Stimulated activated CD4-positive, alpha-beta T cell treated with anti-CD3 and anti-CD28 coated beads, TNF-alpha, amount 100 ng/mL, for 1 hour (primary cell): ENCODE measurements at regions not wholly inside any gene's neighbourhood (a gene's known extent, or its start where the extent isn't known, plus 50 kb on each side); places are given as distances from the start of the nearest gene placed in this dataset.
A peak's percentile ranks its signal among the peaks of the same experiment; 100 is the strongest.
"Not testable (repeated sequence)": the region's sequence is repeated elsewhere in the genome, so short reads cannot be mapped to it uniquely, and the experiment has no call there.

Experiments
- DNase-seq, 3 donors: peaks; one replicate each; pipeline ENCODE4 v3.0.0-alpha.2; 2020; ENCODE audit warnings: low read depth in 3 of 3, low spot score in 1 of 3

GRCh38 chr3:107224026-107224596 is 153.1 kb upstream of the CCDC54 start:
- DNase-seq: no peak

GRCh38 chr3:107227091-107227490 is 150.1 kb upstream of the CCDC54 start:
- no peak for DNase-seq

- not testable (repeated sequence) for DNase-seq
These were observed 143.4 kb upstream of the CCDC54 start for GRCh38 chr3:107233877-107234276.

- no peak for DNase-seq
These were observed 141.9 kb upstream of the CCDC54 start for GRCh38 chr3:107235193-107235927.

GRCh38 chr3:107235928-107236315 is 141.3 kb upstream of the CCDC54 start:
- peak in 1 of 3 donors; percentile 11 for DNase-seq

- no peak for DNase-seq
These were observed 140.4 kb upstream of the CCDC54 start for GRCh38 chr3:107236655-107237337.

- no peak for DNase-seq
These were observed 138.5 kb upstream of the CCDC54 start for GRCh38 chr3:107238787-107239186.

GRCh38 chr3:107239703-107240102 is 137.5 kb upstream of the CCDC54 start:
- no peak for DNase-seq

- DNase-seq: peak; percentile 28 to 62 (median 48)
These were observed 136.8 kb upstream of the CCDC54 start for GRCh38 chr3:107240183-107241091.

- DNase-seq: no peak
These were observed 136.0 kb upstream of the CCDC54 start for GRCh38 chr3:107241217-107241616.

- no peak for DNase-seq
These were observed 134.7 kb upstream of the CCDC54 start for GRCh38 chr3:107242579-107242978.

- DNase-seq: no peak
These were observed 130.1 kb upstream of the CCDC54 start for GRCh38 chr3:107247116-107247515.

- DNase-seq: no peak
These were observed 128.1 kb upstream of the CCDC54 start for GRCh38 chr3:107249132-107249531.

- no peak for DNase-seq
These were observed 127.0 kb upstream of the CCDC54 start for GRCh38 chr3:107250221-107250620.

GRCh38 chr3:107251819-107252218 is 125.4 kb upstream of the CCDC54 start:
- no peak for DNase-seq

- DNase-seq: no peak
These were observed 120.3 kb upstream of the CCDC54 start for GRCh38 chr3:107256963-107257362.

- DNase-seq: no peak
These were observed 118.9 kb upstream of the CCDC54 start for GRCh38 chr3:107258300-107258699.

- DNase-seq: no peak
These were observed 117.0 kb upstream of the CCDC54 start for GRCh38 chr3:107260207-107260606.

- DNase-seq: no peak
These were observed 113.8 kb upstream of the CCDC54 start for GRCh38 chr3:107263269-107264021.

GRCh38 chr3:107264888-107265287 is 112.4 kb upstream of the CCDC54 start:
- no peak for DNase-seq

- no peak for DNase-seq
These were observed 111.7 kb upstream of the CCDC54 start for GRCh38 chr3:107265526-107265925.
